ENCODE measurements at regions not wholly inside any gene's neighbourhood (a gene's known extent, or its start where the extent isn't known, plus 50 kb on each side); places are given as distances from the start of the nearest gene placed in this dataset.
"Not testable (repeated sequence)": the region's sequence is repeated elsewhere in the genome, so short reads cannot be mapped to it uniquely, and the experiment has no call there.

DNA sequence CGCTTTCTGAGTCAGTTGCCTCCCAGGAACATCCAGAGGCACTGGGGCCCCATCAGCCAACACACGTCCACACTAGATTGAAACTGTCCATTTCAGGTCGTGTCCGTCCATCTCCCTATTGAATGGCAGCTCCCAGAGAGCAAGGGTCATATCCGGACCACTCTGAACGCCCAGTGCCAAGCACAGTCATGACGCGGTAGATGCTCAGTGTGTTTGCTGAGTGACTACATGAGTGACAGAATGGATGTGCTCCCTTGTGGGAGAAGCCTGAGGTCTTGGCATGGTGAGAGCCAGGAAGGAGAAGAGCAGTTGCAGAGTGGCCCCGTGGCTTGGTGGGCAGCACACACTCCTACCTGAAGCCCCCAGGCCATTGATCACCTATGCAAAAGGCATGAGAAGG, 92.5 kb upstream of the CUX1 start:
- Mint-ChIP-seq H3K27ac (no peak overlapping the region), H3K4me1 (ENCODE audit: low read depth) (no peaks in the 10 kb centered on the region)

DNA sequence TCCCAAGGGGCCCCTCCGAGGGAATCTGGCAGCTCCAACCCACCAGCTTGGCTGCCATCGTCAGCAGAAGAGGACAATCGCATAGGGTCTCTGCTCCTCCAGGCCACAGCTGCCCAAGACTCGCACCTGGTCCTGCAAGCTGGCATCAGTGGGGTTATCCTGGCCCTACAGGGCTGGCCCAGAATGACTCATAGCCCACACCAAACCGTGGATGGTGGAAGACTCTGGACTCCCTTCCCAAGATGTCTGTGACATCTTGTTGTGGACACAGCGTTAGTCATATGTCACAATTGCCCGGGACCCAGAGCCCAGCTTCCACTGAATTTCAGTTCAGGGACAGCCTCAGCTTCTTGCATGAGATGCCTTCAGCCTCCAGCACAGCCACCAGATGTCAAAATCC, 91.5 kb upstream of the CUX1 start:
- H3K36me3 Mint-ChIP-seq (ENCODE audit: low read depth): no peaks in the 10 kb centered on the region
- no peaks in the 10 kb centered on the region for H3K9me3 Mint-ChIP-seq
- no peaks in the 10 kb centered on the region for H3K27me3 Mint-ChIP-seq
- H3K4me1 Mint-ChIP-seq (ENCODE audit: low read depth): no peaks in the 10 kb centered on the region
- H3K4me3 Mint-ChIP-seq: no peak overlapping the region
- no peak overlapping the region for H3K27ac Mint-ChIP-seq

More for the DNA sequence above, 92.5 kb upstream of the CUX1 start:
- no peaks in the 10 kb centered on the region for H3K27me3 Mint-ChIP-seq
- H3K36me3 Mint-ChIP-seq (ENCODE audit: low read depth): no peaks in the 10 kb centered on the region
- no peaks in the 10 kb centered on the region for H3K9me3 Mint-ChIP-seq
- H3K4me3 Mint-ChIP-seq: no peak overlapping the region

DNA sequence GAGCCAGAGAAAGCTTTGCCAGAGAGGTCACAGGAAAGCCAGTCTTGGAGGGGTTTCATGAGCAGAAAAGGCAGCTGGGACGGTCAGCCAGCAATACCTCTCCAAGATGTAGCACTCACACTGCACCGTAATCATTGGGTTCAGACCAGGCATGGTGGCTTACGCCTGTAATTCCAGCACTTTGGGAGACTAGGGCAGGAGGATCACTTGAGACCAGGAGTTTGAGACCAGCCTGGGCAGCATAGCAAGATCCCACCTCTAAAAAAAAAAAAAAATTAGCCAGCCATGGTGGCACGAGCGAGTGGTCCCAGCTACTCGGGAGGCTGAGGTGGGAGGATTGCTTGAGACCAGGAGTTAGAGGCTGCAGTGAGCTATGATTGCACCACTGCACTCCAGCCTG, 90.2 kb upstream of the CUX1 start:
- H3K9me3 Mint-ChIP-seq: no peaks in the 10 kb centered on the region
- no peaks in the 10 kb centered on the region for H3K4me1 Mint-ChIP-seq (ENCODE audit: low read depth)
- H3K27ac Mint-ChIP-seq: no peak overlapping the region
- H3K36me3 Mint-ChIP-seq (ENCODE audit: low read depth): no peaks in the 10 kb centered on the region
- no peak overlapping the region for H3K4me3 Mint-ChIP-seq
- H3K27me3 Mint-ChIP-seq: no peaks in the 10 kb centered on the region

DNA sequence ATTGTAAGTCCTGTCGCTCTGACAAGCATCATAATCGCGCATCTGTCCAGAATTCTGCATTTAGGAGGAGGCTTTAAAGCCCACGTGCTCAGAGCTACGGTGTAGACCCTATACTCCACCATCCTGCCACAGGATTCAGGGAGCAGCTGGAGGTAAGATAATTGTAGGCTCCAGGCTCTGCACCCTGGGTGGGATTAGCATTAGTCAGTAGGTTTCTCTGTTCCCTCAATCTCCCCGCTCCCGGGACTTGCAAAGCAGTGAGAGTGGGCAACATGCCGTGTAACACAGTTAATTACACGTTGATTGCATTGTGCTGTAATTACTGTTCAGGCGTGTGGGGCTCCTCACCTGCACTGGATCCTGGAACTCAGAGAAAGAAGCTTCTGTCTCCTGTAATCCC, 89.3 kb upstream of the CUX1 start:
- Mint-ChIP-seq H3K27ac (no peak overlapping the region), H3K27me3 (no peaks in the 10 kb centered on the region), H3K36me3 (ENCODE audit: low read depth) (no peaks in the 10 kb centered on the region), H3K4me1 (ENCODE audit: low read depth) (no peaks in the 10 kb centered on the region), H3K4me3 (no peak overlapping the region), H3K9me3 (no peaks in the 10 kb centered on the region)

DNA sequence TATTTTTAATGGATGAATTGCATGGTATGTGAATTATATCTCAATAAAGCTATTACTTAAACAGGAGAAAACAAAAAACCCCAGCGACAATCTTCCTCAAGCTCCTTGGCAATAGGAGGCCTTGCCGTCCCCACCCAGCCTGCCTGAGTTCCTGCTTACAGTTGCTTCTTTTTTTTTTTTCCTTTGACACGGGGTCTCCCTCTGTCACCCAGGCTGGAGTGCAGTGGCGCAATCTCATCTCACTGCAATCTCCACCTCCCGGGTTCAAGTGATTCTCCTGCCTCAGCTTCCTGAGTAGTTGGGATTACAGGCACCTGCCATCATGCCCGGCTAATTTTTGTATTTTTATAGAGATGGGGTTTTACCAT, 88.6 kb upstream of the CUX1 start:
- not testable (repeated sequence) for H3K27me3 Mint-ChIP-seq; H3K4me1 Mint-ChIP-seq (ENCODE audit: low read depth); H3K36me3 Mint-ChIP-seq (ENCODE audit: low read depth); H3K27ac Mint-ChIP-seq; H3K9me3 Mint-ChIP-seq; H3K4me3 Mint-ChIP-seq

DNA sequence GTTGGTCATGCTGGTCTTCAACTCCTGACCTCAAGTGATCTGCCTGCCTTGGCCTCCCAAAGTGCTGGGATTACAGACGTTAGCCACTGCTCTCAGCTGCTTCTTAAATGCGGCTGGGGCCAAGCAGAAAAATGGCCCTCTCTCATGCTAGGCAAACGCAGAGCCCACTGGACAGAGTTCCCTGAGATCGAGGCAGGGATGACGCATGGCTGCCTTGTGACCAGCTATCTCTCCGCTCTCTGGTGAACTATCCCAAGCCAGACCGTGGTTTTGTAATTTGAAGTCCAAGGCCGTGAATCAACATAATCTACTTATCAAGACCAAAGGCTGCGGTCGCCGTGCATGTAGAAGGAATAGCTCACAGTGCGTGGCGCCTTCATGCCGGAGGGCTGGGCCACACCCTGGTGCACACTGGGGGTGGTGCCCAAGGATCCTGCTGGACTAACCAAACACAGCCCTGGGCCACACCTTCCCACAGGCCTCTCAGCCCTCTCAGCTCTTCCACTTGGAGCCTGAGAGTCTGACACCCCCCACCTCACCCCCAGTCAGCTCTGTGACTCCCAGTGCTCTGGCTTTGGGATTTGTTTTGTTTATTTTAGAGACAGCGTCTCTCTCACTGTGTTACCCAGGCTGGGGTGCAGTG, 88.1 kb upstream of the CUX1 start:
- Mint-ChIP-seq H3K4me3 (no peak overlapping the region), H3K36me3 (ENCODE audit: low read depth) (no peaks in the 10 kb centered on the region), H3K27ac (no peak overlapping the region), H3K27me3 (no peaks in the 10 kb centered on the region), H3K9me3 (no peaks in the 10 kb centered on the region), H3K4me1 (ENCODE audit: low read depth) (no peaks in the 10 kb centered on the region)

DNA sequence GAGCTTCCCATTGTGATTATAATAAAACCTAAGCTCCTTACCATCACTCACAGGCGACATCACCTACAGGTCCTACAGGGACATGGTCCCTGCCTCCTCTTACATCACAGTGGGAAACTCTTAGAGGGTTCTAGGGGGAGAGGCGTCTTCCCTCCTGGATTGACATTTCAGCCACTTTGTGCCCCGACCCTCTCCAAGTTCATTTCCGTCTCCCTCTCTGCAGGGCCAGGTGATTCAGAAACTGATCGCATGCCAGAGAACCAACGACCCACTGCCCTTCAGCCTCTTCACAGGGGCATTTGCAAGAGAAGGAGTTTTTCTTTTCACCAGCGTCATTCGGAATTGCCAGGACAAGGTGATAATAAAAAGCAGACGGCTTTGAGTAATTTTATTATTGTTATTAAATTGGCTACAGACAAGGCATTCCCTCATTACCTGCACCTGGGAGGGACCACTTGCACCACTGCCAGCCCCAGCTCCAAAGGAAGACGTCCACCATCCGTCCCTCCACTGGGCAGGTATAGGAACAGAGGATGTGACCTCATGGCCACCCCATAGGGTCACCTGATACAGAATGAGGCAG, 85.8 kb upstream of the CUX1 start:
- Mint-ChIP-seq H3K9me3 (no peaks in the 10 kb centered on the region), H3K4me3 (no peak overlapping the region), H3K4me1 (ENCODE audit: low read depth) (no peaks in the 10 kb centered on the region), H3K36me3 (ENCODE audit: low read depth) (no peaks in the 10 kb centered on the region), H3K27me3 (no peaks in the 10 kb centered on the region), H3K27ac (no peak overlapping the region)

DNA sequence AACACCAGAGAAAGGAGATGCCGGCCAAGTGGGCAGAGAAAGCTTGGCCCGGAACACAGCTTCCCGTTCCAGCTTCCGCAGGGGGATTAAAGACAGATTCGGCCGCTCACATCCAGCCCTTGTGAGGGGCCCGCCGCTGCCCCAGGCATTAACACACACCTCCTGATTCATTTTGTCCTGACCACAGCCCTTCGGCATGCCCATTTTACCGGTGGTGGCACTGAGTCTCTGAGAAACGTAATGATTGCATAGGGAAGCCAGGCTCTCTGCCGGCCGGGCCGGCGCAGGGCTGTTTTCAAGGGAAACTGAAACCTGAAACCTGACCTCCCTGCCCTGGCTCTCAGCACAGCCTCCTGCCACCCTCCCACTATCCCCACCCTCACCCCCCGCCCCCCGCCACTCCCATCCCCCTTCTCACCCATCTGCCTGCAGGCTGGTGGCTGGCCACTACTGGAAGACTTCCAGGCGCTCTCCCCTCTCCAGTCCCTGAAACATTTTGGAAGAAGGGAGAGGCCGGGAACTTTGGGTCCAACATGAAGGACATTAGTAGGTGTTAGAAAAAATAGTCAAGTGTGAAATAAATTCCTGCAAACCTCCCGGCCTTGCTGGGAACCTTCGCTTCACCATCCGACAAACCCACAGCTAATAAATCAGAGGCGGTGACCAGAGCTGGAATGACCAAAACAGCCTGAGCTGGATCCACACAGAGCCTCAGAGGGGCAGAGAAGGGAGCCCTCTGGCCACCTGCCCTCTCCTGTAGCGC, 83.5 kb upstream of the CUX1 start:
- no peak overlapping the region for H3K4me3 Mint-ChIP-seq
- no peaks in the 10 kb centered on the region for H3K27me3 Mint-ChIP-seq

DNA sequence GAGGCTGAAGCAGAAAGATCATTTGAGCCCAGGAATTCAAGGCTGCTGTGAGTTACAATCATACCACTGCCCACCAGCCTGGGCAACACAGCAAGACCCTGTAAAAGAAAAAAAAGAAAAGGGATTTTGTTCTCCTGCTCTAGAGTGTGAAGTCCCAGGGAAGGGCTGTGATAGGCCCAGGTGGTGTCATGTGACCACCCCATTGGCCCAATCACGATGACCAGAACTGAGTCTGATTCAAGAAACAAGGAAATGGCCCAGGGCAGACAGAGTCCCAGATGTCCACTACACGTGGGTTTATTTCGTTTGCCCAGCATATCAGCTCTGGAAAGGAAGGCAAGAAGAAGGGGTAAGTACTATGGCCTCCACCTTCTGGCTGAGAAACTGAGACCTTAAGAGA, 81.3 kb upstream of the CUX1 start:
- Mint-ChIP-seq H3K4me1 (ENCODE audit: low read depth) (peaks cover 11% of the 10 kb centered on the region), H3K27me3 (no peaks in the 10 kb centered on the region), H3K4me3 (no peak overlapping the region), H3K9me3 (no peaks in the 10 kb centered on the region), H3K36me3 (ENCODE audit: low read depth) (no peaks in the 10 kb centered on the region), H3K27ac (no peak overlapping the region)

More for the DNA sequence above, 83.5 kb upstream of the CUX1 start:
- H3K27ac Mint-ChIP-seq: no peak overlapping the region
- H3K36me3 Mint-ChIP-seq (ENCODE audit: low read depth): no peaks in the 10 kb centered on the region
- H3K4me1 Mint-ChIP-seq (ENCODE audit: low read depth): no peaks in the 10 kb centered on the region
- H3K9me3 Mint-ChIP-seq: no peaks in the 10 kb centered on the region

DNA sequence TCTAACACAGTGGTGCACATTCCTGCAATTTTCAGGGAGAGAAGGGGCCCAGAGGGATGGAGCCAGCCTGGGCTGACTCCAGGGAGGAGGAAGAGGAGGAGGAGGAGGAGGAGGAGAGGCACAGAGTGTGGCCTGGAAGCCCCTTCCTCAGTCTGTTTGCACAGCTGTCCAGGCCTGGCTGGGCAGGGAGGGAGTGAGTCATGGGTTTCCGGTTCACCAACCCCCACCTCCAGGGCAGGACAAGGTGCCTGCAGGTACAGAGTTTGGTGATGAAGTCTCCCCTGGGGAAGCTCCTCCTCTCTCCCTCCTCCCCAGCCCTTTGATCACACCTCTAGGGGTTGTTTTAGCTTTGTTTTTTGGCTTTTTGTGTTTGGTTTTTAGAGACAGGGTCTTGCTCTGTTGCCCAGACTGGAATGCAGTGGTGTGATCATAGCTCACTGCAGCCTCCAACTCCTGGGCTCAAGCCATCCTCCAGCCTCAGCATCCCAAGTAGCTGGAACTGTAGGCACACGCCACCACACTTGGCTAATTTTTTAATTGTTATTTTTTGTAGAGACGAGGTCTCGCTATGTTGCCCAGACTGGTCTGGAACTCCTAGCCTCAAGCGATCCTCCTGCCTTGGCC, 77.5 kb upstream of the CUX1 start:
- Mint-ChIP-seq H3K4me3 (no peak overlapping the region), H3K27me3 (no peaks in the 10 kb centered on the region), H3K9me3 (no peaks in the 10 kb centered on the region), H3K27ac (no peak overlapping the region), H3K4me1 (ENCODE audit: low read depth) (peaks cover 25% of the 10 kb centered on the region), H3K36me3 (ENCODE audit: low read depth) (no peaks in the 10 kb centered on the region)

DNA sequence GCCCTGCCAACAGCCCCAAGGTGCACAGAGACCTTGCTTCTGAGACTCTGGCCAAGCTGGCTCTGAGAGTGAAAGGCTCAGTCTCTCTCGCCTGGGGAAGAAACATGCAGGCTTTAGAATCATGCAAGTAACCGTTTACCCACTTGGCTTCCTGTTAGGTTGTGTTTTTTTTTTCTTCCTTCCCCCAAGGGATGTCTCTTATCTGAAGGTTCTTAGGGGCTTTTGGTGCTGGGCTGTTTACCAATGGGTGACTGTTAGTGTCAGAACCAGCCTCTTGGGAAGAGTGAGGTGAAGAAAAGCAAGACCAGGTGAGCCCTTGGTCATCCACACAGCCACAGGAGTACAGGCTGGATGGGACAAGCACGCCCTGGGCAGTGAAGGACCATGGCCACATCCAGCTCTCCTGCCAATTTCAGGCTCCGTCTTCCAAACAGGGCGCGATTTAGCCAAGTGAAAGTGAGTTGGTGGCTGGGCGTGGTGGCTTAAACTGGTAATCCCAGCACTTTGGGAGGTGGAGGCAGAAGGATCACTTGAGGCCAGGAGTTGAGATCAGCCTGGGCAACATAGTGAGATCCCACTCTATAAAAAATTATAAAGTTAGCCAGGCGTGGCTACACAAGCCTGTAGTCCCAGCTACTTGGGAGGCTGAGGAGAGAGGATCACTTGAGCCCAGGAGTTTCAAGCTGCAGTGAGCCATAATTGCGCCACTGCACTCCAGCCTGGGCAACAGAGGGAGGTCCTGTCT, 76.3 kb upstream of the CUX1 start:
- Mint-ChIP-seq H3K9me3 (no peaks in the 10 kb centered on the region), H3K36me3 (ENCODE audit: low read depth) (no peaks in the 10 kb centered on the region), H3K27ac (no peak overlapping the region), H3K4me3 (peak overlapping the region; percentile 30), H3K4me1 (ENCODE audit: low read depth) (peaks cover 25% of the 10 kb centered on the region), H3K27me3 (no peaks in the 10 kb centered on the region)

DNA sequence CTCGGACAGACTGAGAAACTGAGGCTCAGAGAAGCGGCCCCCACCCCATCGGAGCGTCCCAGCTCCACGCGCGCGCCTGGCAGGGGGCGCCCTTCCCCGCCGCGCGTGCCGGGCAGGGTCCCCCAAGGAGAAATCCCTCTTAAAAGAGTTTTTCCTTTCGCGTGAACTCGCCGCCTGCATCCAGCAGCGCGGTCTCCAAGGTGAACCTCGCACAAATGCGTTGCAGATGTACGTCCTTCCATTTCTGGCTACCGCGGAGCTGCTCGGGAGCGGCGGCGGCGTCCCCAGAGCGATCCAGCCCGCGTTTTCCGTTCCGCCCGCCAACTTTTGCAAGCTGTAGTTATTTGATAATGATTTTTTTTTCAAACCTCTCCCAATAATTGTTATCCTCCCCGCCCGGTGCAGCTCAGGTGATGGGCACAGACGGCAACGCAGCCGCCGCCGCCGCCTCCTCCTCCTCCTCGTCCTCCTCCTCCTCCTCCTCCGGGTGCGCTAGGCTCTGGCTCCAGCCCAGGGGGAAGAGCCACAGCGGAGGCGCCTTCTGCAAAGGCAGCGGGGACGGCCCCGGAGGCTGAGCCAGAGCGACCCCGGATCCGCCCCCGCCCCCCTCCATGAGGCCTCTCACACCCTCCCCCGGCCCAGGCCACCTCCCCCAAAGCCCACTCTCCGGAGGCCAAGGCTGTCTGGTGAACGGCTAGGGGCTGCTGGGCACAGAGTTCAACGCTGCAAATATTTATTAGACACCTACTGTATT, 74.0 kb upstream of the CUX1 start:
- Mint-ChIP-seq H3K27ac (no peak overlapping the region), H3K36me3 (ENCODE audit: low read depth) (no peaks in the 10 kb centered on the region), H3K4me1 (ENCODE audit: low read depth) (peaks cover 33% of the 10 kb centered on the region), H3K4me3 (peak overlapping the region; percentile 79), H3K27me3 (no peaks in the 10 kb centered on the region), H3K9me3 (no peaks in the 10 kb centered on the region)

DNA sequence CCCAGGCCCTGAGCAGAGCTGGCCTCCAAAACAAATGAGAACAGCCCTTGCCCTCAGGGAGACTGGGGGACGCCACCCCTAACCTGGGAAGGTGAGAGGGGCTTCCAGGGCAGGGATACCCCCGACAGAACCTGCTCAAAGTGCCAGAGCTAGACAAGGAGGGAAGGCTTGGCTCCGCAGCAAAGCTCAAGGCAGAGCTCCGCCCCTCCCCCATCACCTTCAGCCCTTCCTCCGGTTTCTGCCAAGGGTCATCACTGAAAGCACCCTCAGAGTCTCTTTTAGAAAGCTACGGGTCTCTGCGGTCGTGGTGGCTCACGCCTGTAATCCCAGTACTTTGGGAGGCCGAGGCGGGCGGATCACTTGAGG, 73.4 kb upstream of the CUX1 start:
- Mint-ChIP-seq H3K4me1 (ENCODE audit: low read depth) (peaks cover 33% of the 10 kb centered on the region), H3K27ac (no peak overlapping the region)

DNA sequence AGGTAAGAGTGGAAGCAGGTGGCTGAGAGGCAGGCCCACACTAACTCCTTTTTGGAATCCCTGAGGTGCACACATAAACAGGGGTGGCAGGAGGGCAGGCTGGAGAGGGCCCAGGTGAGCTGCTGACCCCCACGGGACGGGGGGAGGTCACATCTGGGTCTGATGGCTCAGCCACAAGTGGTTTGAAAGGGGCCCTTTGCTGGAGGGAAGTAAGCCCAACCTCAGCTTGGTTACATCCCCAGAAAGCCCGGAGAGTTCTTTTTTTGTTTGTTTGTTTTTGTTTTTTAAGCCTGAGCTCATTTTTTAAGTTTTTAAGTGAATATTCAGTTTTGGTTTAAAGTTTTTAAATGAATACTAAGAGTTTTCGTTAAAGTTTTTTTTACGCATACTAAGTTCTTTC, 72.8 kb upstream of the CUX1 start:
- no peak overlapping the region for H3K27ac Mint-ChIP-seq
- H3K27me3 Mint-ChIP-seq: no peaks in the 10 kb centered on the region
- H3K4me1 Mint-ChIP-seq (ENCODE audit: low read depth): peaks cover 33% of the 10 kb centered on the region
- no peak overlapping the region for H3K4me3 Mint-ChIP-seq
- no peaks in the 10 kb centered on the region for H3K36me3 Mint-ChIP-seq (ENCODE audit: low read depth)
- no peaks in the 10 kb centered on the region for H3K9me3 Mint-ChIP-seq

More for the DNA sequence above, 73.4 kb upstream of the CUX1 start:
- Mint-ChIP-seq H3K4me3 (no peak overlapping the region), H3K27me3 (no peaks in the 10 kb centered on the region), H3K36me3 (ENCODE audit: low read depth) (no peaks in the 10 kb centered on the region), H3K9me3 (no peaks in the 10 kb centered on the region)

All from stimulated activated naive CD8-positive, alpha-beta T cell treated with anti-CD3 and anti-CD28 coated beads, Interleukin-15, Interleukin-2, amounts not matched to agents 100 ng/mL and 50 ng/mL, for 24 hours (primary cell).